ENCODE measurements at regions not wholly inside any gene's neighbourhood (a gene's known extent, or its start where the extent isn't known, plus 50 kb on each side); places are given as distances from the start of the nearest gene placed in this dataset.

DNA sequence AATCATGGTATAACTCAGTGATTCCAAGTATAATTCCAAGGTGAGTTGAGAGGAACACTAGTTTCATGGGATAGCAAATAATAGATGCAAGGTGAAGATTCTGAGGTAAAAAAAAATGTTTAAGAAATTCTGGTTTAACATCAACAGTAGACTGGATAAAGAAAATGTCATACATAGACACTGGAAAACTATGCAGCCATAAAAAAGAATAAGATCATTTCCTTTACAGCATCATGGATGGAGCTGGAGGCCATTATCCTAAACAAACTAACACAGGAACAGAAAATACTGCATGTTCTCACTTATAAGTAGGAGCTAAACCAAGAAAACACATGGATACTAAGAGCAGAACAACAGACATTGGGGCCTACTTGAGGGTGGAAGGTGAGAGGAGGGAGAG lies 54.6 kb upstream of the LEF1 start:
- Histone ChIP-seq H3K27ac (no peak overlapping the region), H3K4me3 (no peak overlapping the region), H3K27me3 (replicated peaks; ENCODE audit: insufficient read depth) (no peaks in the 10 kb centered on the region), H3K9me3 (no peaks in the 10 kb centered on the region), H3K4me1 (replicated peaks) (no peaks in the 10 kb centered on the region), H3K36me3 (no peaks in the 10 kb centered on the region)
- no peak for TF ChIP-seq POLR2AphosphoS5 (IDR thresholded peaks at IDR 0.05)
- TF ChIP-seq, protein P1, sequence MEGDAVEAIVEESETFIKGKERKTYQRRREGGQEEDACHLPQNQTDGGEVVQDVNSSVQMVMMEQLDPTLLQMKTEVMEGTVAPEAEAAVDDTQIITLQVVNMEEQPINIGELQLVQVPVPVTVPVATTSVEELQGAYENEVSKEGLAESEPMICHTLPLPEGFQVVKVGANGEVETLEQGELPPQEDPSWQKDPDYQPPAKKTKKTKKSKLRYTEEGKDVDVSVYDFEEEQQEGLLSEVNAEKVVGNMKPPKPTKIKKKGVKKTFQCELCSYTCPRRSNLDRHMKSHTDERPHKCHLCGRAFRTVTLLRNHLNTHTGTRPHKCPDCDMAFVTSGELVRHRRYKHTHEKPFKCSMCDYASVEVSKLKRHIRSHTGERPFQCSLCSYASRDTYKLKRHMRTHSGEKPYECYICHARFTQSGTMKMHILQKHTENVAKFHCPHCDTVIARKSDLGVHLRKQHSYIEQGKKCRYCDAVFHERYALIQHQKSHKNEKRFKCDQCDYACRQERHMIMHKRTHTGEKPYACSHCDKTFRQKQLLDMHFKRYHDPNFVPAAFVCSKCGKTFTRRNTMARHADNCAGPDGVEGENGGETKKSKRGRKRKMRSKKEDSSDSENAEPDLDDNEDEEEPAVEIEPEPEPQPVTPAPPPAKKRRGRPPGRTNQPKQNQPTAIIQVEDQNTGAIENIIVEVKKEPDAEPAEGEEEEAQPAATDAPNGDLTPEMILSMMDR (IDR thresholded peaks at IDR 0.05), result no peak
- no peak for TF ChIP-seq POLR2A (IDR thresholded peaks at IDR 0.05)
- intact Hi-C loops (cut with DNase I), result no loop called here
- no peak for DNase-seq (ENCODE audit: low spot score)

DNA sequence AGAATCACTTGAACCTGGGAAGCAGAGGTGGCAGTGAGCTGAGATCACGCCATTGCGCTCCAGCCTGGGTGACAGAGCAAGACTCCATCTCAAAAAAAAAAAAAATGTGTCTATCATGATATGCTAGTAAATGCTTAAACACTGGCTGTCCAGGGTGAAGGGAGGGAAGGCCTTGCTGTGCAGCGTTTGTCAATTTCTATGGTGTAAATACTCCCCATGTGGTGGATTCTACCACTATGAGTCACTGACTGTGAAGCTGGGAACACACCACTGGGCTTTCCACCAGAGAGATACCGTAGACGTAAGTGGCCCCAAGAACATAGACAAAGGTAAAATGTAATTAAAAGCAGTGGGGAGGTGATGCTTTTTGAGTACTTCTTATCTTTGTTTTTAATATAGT lies 51.3 kb upstream of the LEF1 start:
- H3K36me3 ChIP-seq, result no peaks in the 10 kb centered on the region
- no peaks in the 10 kb centered on the region for H3K9me3 ChIP-seq
- no peaks in the 10 kb centered on the region for H3K4me1 ChIP-seq (replicated peaks)
- H3K27ac ChIP-seq, result no peak overlapping the region
- WGBS, result 96% methylated on average over 5 of the region's 5 CpGs
- no peak for DNase-seq (ENCODE audit: low spot score)
- TF ChIP-seq, protein P1 (IDR thresholded peaks at IDR 0.05), result no peak
- TF ChIP-seq POLR2A (IDR thresholded peaks at IDR 0.05), result no peak
- TF ChIP-seq POLR2AphosphoS5 (IDR thresholded peaks at IDR 0.05), result no peak
- H3K4me3 ChIP-seq, result no peak overlapping the region
- H3K27me3 ChIP-seq (replicated peaks; ENCODE audit: insufficient read depth), result no peaks in the 10 kb centered on the region
- intact Hi-C loops (cut with DNase I), result no loop called here

All from prostate gland (tissue), 2 donors.